Astrocyte of the cerebellum (primary cell): ENCODE measurements at regions not wholly inside any gene's neighbourhood (a gene's known extent, or its start where the extent isn't known, plus 50 kb on each side); places are given as distances from the start of the nearest gene placed in this dataset.

Experiments used
- DNase-seq: peaks from one replicate; pipeline ENCODE4 v3.0.0-alpha.2; 2011; ENCODE audit warnings: low read depth
- H3K4me3 ChIP-seq: 2 replicates; pipeline ENCODE4 v1.5.1; 2011; ENCODE audit warnings: mild to moderate bottlenecking, low read depth, low read length, moderate library complexity
- CTCF ChIP-seq: IDR thresholded peaks from 2 replicates; pipeline ENCODE4 v1.5.1; 2012; ENCODE audit warnings: low read length, low read depth, moderate library complexity, mild to moderate bottlenecking; ENCODE audit errors: missing control alignments
- in situ Hi-C: cut with HindIII; loops from 2 replicates; pipeline ENCODE4 v1.10.0; 2017; ENCODE audit warnings: low sequenced_read_pairs

- TF ChIP-seq CTCF, result no peak
- DNase-seq, result no peak
- no peak overlapping the region for H3K4me3 ChIP-seq
- in situ Hi-C loops, result no loop called here
These were observed 1999.0 kb downstream of the ARAP2 start for GRCh38 chr4:34245276-34245675.

- TF ChIP-seq CTCF, result no peak
- H3K4me3 ChIP-seq, result no peak overlapping the region
- DNase-seq, result no peak
- in situ Hi-C loops, result no loop called here
These were observed 1993.8 kb downstream of the ARAP2 start for GRCh38 chr4:34250562-34250961.

GRCh38 chr4:34253239-34253638 is 1991.1 kb downstream of the ARAP2 start:
- no peak for TF ChIP-seq CTCF
- no peak overlapping the region for H3K4me3 ChIP-seq
- in situ Hi-C loops, result no loop called here
- no peak for DNase-seq

- in situ Hi-C loops, result no loop called here
- H3K4me3 ChIP-seq, result no peak overlapping the region
- no peak for DNase-seq
- TF ChIP-seq CTCF, result no peak
These were observed 1986.1 kb downstream of the ARAP2 start for GRCh38 chr4:34258176-34258575.

- no peak for DNase-seq
- in situ Hi-C loops, result no loop called here
- H3K4me3 ChIP-seq, result no peak overlapping the region
- TF ChIP-seq CTCF, result no peak
These were observed 1982.5 kb downstream of the ARAP2 start for GRCh38 chr4:34261799-34262314.

GRCh38 chr4:34269613-34270012 is 1974.7 kb downstream of the ARAP2 start:
- no peak overlapping the region for H3K4me3 ChIP-seq
- no peak for TF ChIP-seq CTCF
- no peak for DNase-seq
- in situ Hi-C loops, result no loop called here
